GM12865 (cell line): ENCODE measurements at regions not wholly inside any gene's neighbourhood (a gene's known extent, or its start where the extent isn't known, plus 50 kb on each side); places are given as distances from the start of the nearest gene placed in this dataset.

Experiments
- DNase-seq: peaks from one replicate; pipeline ENCODE4 v3.0.0; 2010; ENCODE audit warnings: low read depth
- H3K4me3 ChIP-seq: 2 replicates; pipeline ENCODE4 v1.5.1; 2011; ENCODE audit warnings: mild to moderate bottlenecking, low read depth, low read length, control low read depth
- CTCF ChIP-seq: IDR thresholded peaks from 2 replicates; pipeline ENCODE4 v1.5.1; 2011; ENCODE audit warnings: low read length, control low read depth, low read depth, inconsistent platforms; ENCODE audit not compliant: insufficient read depth; ENCODE audit errors: missing control alignments

- no peak for TF ChIP-seq CTCF
- H3K4me3 ChIP-seq, result no peak overlapping the region
These were observed 214.2 kb upstream of the RAB6C start for GRCh38 chr2:129765326-129765677.

GRCh38 chr2:129765678-129766351 is 213.7 kb upstream of the RAB6C start:
- H3K4me3 ChIP-seq, result no peak overlapping the region
- DNase-seq, result no peak
- no peak for TF ChIP-seq CTCF

More at GRCh38 chr2:129765326-129765677, 214.2 kb upstream of the RAB6C start:
- DNase-seq, result no peak

GRCh38 chr2:129766374-129766993 is 213.0 kb upstream of the RAB6C start:
- no peak overlapping the region for H3K4me3 ChIP-seq
- no peak for TF ChIP-seq CTCF

GRCh38 chr2:129767346-129768035 is 212.0 kb upstream of the RAB6C start:
- no peak for DNase-seq
- TF ChIP-seq CTCF, result no peak
- no peak overlapping the region for H3K4me3 ChIP-seq

More at GRCh38 chr2:129766374-129766993, 213.0 kb upstream of the RAB6C start:
- DNase-seq, result no peak

- no peak for DNase-seq
- TF ChIP-seq CTCF, result no peak
- no peak overlapping the region for H3K4me3 ChIP-seq
These were observed 211.5 kb upstream of the RAB6C start for GRCh38 chr2:129768036-129768386.

- no peak for TF ChIP-seq CTCF
- H3K4me3 ChIP-seq, result no peak overlapping the region
- DNase-seq, result no peak
These were observed 210.8 kb upstream of the RAB6C start for GRCh38 chr2:129768485-129769184.
